Rectal smooth muscle tissue (tissue), 1 donor: ENCODE measurements at regions not wholly inside any gene's neighbourhood (a gene's known extent, or its start where the extent isn't known, plus 50 kb on each side); places are given as distances from the start of the nearest gene placed in this dataset.
"Not testable (repeated sequence)": the region's sequence is repeated elsewhere in the genome, so short reads cannot be mapped to it uniquely, and the experiment has no call there.

Source experiments
- H3K27ac ChIP-seq: one replicate; pipeline ENCODE4 v1.7.0; 2013; ENCODE audit warnings: low read depth, low read length, inconsistent platforms
- H3K27me3 ChIP-seq: one replicate; pipeline ENCODE4 v1.7.0; 2013; ENCODE audit warnings: low read length; ENCODE audit not compliant: control insufficient read depth, insufficient read depth
- H3K36me3 ChIP-seq: one replicate; pipeline ENCODE4 v1.7.0; 2013; ENCODE audit warnings: low read length; ENCODE audit not compliant: control insufficient read depth, insufficient read depth
- H3K4me1 ChIP-seq: one replicate; pipeline ENCODE4 v1.7.0; 2013; ENCODE audit warnings: low read length; ENCODE audit not compliant: control insufficient read depth, insufficient read depth
- H3K4me3 ChIP-seq: one replicate; pipeline ENCODE4 v1.7.0; 2013; ENCODE audit warnings: low read length
- H3K9ac ChIP-seq: one replicate; pipeline ENCODE4 v1.7.0; 2013; ENCODE audit warnings: low read length

DNA sequence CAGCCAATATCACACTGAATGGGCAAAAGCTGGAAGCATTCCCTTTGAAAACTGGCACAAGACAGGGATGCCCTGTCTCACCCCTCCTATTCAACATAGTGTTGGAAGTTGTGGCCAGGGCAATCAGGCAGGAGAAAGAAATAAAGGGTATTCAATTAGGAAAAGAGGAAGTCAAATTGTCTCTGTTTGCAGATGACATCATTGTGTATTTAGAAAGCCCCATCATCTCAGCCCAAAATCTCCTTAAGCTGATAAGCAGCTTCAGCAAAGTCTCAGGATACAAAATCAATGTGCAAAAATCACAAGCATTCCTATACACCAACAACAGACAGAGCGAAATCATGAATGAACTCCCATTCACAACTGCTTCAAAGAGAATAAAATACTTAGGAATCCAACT is 223.2 kb downstream of the MEX3B start:
- not testable (repeated sequence) for H3K27ac ChIP-seq, H3K27me3 ChIP-seq, H3K4me1 ChIP-seq, H3K36me3 ChIP-seq, H3K9ac ChIP-seq, H3K4me3 ChIP-seq

DNA sequence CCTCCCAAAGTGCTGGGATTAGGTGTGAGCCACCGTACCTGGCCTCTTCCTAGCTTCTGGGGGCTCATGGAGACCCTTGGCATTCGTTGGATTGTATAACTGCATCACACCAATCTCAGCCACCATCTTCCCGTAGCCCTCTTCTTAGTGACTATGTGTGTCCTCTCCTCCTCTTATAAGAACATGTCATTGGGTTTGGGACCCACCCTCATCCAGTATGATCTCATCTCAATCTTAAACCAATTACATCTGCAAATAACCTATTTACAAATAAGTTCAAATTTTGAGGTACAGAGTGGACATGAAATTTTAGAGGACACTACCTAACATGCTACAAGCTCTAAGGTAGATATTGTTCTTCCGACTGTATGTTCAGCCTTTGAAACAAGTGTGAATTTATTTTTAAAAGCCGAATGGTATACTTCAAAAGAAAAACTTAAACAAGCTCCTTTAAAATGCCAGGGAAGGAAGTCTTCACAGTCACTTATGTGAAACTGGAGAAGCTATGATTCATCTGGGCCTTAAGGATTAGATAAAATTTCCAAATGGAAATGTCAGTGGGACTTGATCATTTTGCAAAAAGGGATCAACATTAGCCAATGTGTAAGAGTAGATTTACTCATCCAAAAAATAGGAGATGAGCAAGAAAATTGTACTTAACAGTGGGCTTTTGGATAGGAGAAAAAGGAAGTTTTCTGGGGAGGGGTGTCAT is 225.7 kb downstream of the MEX3B start:
- no peaks in the 10 kb centered on the region for H3K4me1 ChIP-seq
- no peak overlapping the region for H3K4me3 ChIP-seq
- no peaks in the 10 kb centered on the region for H3K36me3 ChIP-seq
- no peak overlapping the region for H3K27ac ChIP-seq
- no peak overlapping the region for H3K9ac ChIP-seq
- H3K27me3 ChIP-seq, result no peaks in the 10 kb centered on the region

DNA sequence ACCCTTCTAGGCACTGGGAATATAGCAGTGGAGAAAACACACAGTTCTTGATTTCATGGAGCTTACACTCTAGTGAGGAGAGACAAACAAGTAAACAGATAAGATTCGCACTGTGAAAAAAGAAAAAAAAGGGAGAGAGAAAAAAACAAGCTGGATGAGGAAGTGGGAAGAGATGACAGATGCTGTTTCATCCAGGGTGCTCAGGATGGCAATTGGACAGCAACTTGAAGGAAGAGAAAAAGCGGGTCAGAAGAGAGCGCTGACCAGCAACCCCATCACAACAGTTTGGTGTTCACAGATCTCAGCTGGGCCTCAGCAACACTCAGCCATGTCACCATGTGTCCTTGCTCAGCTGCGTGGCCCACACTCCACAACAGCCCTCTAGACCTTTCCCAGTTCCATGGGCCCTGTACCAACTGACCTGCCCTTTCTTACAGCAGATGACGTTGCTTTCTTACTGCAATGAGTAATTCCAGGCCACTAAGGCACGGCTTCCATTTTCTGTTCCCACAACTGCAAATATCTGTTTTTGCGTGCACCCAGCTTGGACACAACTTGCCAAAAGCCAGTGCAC is 230.8 kb downstream of the MEX3B start:
- Histone ChIP-seq H3K36me3 (no peaks in the 10 kb centered on the region), H3K9ac (no peak overlapping the region), H3K4me1 (no peaks in the 10 kb centered on the region), H3K27ac (no peak overlapping the region), H3K4me3 (no peak overlapping the region), H3K27me3 (no peaks in the 10 kb centered on the region)

DNA sequence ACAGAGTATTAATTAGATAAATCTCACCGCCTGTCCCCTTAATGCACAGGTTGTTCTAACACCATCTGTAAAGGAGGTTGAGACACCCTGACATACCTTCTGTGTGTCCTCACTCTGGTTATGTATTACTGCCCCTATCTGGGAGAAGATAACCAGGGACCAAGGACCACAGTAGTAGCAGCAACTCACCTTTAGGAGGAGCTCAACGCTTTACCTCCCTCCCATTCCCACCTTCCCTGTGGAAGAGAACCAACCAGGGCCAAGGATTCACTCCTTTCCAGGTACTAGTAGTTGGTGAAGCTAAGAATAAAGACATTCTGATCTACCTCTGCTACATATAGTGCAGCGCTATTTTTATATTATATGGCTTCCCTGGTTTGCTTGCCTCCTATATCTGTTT is 232.6 kb downstream of the MEX3B start:
- Histone ChIP-seq H3K9ac (no peak overlapping the region), H3K4me3 (no peak overlapping the region), H3K4me1 (no peaks in the 10 kb centered on the region), H3K27ac (no peak overlapping the region), H3K36me3 (no peaks in the 10 kb centered on the region), H3K27me3 (no peaks in the 10 kb centered on the region)

DNA sequence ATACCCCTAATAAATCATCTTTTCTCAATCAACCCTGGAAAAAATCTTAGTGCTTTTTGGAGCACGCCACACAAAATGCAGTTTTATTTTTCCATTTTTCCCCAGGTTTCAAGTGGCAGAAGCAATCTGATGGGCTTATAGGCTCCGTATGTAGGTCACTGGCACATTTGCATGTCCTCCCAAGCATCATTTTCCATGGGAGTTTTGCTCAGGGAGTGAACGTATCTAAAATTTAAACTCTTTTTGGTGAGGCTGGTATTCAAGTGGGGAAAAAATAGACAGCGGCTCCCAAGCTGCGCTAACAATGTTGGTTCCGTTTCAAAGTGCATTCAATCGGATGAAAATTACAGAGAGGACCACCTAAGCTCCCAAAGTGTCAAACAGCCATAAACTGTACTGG is 233.4 kb downstream of the MEX3B start:
- H3K9ac ChIP-seq, result no peak overlapping the region
- H3K36me3 ChIP-seq, result no peaks in the 10 kb centered on the region

DNA sequence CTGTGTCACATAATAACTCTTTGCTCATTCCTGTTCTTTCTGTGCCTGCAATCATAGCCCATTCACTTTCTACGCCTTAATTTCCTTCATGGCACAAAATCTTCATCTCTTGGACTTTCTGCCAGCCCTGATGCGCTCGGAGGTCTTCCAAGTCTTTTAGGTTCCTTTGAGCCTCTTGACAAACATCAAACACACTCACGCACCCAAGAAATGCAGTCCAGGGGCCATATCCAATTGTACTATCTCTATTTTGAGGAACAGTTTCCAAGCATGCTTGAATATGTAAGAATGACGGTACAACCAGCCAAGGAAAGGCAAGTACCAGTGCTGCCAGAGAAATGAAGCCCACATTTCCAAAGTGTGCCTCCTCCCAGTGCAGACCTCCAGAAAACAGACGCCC is 234.1 kb downstream of the MEX3B start:
- H3K9ac ChIP-seq, result no peak overlapping the region
- H3K4me3 ChIP-seq, result no peak overlapping the region
- no peaks in the 10 kb centered on the region for H3K4me1 ChIP-seq
- H3K27me3 ChIP-seq, result no peaks in the 10 kb centered on the region
- no peaks in the 10 kb centered on the region for H3K36me3 ChIP-seq
- H3K27ac ChIP-seq, result no peak overlapping the region

More for the DNA sequence above, 233.4 kb downstream of the MEX3B start:
- Histone ChIP-seq H3K4me1 (no peaks in the 10 kb centered on the region), H3K4me3 (no peak overlapping the region), H3K27ac (no peak overlapping the region), H3K27me3 (no peaks in the 10 kb centered on the region)

DNA sequence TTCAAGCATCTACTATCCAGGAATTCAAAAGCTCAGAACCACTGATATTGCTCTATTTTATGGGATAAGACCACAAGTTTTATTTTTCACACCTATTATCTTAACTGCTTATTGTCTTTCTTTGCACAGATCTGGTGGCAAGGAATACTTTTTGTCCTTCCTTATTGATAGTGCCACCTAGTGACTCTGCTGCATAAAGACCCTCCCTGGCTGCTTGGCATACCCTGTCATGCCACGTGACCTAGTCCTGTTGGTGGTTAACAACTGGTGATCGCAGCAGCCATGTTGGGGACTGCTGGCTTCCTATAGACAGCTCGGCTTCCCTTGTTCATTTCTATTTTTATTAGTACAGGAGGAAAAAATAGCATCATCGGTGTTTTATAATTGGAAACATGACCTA is 236.3 kb downstream of the MEX3B start:
- Histone ChIP-seq H3K36me3 (no peaks in the 10 kb centered on the region), H3K27ac (no peak overlapping the region), H3K9ac (no peak overlapping the region)

DNA sequence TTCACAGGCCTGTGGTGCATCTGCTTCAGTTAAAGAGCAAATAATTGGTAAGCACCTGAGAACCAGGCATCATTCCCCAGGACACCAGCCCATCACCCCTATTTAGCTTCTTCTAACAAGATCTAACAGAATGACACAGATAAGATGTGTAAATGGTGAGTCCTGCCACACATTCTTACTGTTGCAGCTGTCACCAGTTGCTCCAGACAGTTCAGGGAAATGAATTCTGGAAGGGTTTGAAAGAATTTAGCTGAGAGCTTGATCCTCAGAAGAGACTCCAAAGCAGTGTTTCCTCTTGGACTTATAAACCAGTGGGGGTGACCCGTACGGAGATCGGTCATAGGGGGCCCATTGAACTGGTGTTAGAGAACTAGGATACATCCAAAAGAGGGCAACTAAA is 238.0 kb downstream of the MEX3B start:
- H3K27me3 ChIP-seq, result no peaks in the 10 kb centered on the region
- no peaks in the 10 kb centered on the region for H3K36me3 ChIP-seq
- no peak overlapping the region for H3K4me3 ChIP-seq
- H3K9ac ChIP-seq, result no peak overlapping the region
- no peak overlapping the region for H3K27ac ChIP-seq
- H3K4me1 ChIP-seq, result no peaks in the 10 kb centered on the region

More for the DNA sequence above, 236.3 kb downstream of the MEX3B start:
- Histone ChIP-seq H3K4me1 (no peaks in the 10 kb centered on the region), H3K27me3 (no peaks in the 10 kb centered on the region), H3K4me3 (no peak overlapping the region)

DNA sequence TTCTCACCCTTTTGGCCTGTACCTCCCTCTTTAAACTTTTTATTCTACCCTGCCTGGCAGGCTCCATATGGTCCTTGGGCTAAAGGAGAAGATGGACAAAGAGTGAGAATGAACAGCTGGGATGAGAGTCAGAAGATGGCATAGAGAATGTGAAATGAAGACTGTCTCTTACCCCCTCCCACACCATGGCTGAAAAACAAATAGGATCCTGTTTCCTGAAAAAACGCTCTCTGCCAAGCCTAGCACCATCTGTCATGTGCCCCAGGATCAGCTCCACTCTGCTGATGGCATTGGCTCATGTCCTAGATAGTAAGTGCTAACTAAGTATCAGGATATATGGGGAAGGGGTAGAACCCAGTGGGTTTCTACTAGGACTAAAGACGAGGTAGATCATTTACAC is 238.6 kb downstream of the MEX3B start:
- H3K4me3 ChIP-seq, result no peak overlapping the region
- H3K4me1 ChIP-seq, result no peaks in the 10 kb centered on the region
- no peak overlapping the region for H3K27ac ChIP-seq
- H3K9ac ChIP-seq, result no peak overlapping the region
- H3K27me3 ChIP-seq, result no peaks in the 10 kb centered on the region
- no peaks in the 10 kb centered on the region for H3K36me3 ChIP-seq

DNA sequence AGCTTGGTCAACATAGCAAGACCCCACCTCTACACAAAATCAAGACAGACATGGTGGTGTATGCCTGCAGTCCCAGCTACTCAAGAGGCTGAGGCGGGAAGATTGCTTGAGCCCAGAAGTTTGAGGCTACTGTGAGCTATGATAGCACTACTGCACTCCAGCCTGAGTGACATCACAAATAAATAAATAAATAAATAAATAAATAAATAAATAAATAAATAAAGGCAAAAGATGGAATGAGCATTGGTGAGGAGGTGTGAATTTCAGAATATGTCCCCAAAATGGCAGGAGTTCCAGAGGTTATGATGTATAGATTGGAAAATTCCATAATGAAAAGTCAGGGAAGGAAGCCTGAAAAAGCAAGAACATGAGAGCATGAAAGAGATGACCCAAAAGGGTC is 249.9 kb downstream of the MEX3B start:
- Histone ChIP-seq H3K4me3 (no peak overlapping the region), H3K36me3 (no peaks in the 10 kb centered on the region), H3K27me3 (no peaks in the 10 kb centered on the region), H3K27ac (no peak overlapping the region), H3K9ac (no peak overlapping the region), H3K4me1 (no peaks in the 10 kb centered on the region)

DNA sequence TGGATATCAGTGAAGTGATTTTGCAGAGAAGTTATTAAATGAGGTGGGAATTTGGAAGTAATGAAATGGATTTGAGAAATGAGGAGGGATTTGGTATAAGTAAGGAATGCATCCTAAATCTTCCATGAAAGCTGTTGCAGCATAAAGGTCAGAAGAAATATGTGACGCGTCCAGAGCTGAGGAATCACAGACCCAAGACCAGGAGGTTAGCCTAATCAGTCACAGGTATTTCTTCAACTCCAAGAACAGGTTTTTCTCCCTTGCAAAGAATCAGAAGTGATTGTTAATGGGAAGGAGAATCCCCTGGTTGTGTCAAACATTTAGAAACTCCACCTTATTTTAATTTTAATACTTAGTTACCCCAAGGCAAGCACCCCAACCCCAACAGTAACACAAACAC is 253.2 kb downstream of the MEX3B start:
- H3K4me3 ChIP-seq, result no peak overlapping the region
- H3K9ac ChIP-seq, result no peak overlapping the region
- no peak overlapping the region for H3K27ac ChIP-seq
- no peaks in the 10 kb centered on the region for H3K4me1 ChIP-seq
- H3K27me3 ChIP-seq, result no peaks in the 10 kb centered on the region
- no peaks in the 10 kb centered on the region for H3K36me3 ChIP-seq

DNA sequence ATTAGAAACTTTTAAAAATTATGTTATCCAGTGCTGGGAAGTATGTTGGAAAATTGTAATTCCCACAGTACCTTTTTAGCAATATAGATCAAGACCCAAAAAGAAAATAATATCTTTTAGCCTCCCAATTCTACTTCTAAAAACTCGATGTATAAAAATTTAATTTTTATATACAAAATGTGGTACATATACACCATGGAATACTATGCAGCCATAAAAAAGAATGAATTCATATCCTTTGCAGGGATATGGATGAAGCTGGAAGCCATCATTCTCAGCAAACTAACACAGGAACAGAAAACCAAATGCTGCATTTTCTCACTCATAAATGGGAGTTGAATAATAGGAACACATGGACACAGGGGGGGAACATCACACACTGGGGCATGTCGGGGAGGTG is 254.5 kb downstream of the MEX3B start:
- not testable (repeated sequence) for H3K27ac ChIP-seq, H3K36me3 ChIP-seq, H3K27me3 ChIP-seq, H3K4me1 ChIP-seq, H3K4me3 ChIP-seq, H3K9ac ChIP-seq

DNA sequence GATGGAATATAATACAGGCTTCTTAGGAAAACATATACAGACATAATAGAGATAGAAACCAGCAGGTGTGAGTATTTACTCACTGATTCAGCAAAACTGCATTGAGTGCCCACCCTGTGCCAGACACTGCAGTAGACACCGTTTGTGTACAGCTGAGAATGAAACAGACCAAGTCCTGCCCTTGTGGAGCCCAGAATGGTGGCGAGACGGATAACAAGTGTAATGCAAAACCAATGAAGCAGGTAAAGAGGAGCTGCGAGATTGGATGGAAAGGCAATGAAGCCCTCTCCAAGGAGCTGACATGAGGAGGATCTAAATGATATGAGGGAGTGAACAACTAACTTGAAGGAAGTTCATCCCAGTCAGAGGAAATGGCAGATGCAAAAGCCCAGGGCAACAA is 256.4 kb downstream of the MEX3B start:
- H3K9ac ChIP-seq, result no peak overlapping the region
- no peaks in the 10 kb centered on the region for H3K27me3 ChIP-seq
- no peaks in the 10 kb centered on the region for H3K4me1 ChIP-seq
- H3K36me3 ChIP-seq, result no peaks in the 10 kb centered on the region
- H3K27ac ChIP-seq, result no peak overlapping the region
- no peak overlapping the region for H3K4me3 ChIP-seq
